NB4 (cell line): ENCODE measurements at regions not wholly inside any gene's neighbourhood (a gene's known extent, or its start where the extent isn't known, plus 50 kb on each side); places are given as distances from the start of the nearest gene placed in this dataset.

Experiments
- CTCF ChIP-seq: IDR thresholded peaks from one replicate; pipeline ENCODE4 v1.5.1; 2012; ENCODE audit warnings: low read depth, low read length
- POLR2A ChIP-seq: IDR thresholded peaks from 2 replicates; pipeline ENCODE4 v1.6.1; 2011; ENCODE audit warnings: mild to moderate bottlenecking; ENCODE audit not compliant: insufficient read length; ENCODE audit errors: extremely low read depth
- TF ChIP-seq, protein P1 (sequence below): IDR thresholded peaks from 2 replicates; pipeline ENCODE4 v1.6.1; 2011; ENCODE audit warnings: low read depth, low read length

DNA sequence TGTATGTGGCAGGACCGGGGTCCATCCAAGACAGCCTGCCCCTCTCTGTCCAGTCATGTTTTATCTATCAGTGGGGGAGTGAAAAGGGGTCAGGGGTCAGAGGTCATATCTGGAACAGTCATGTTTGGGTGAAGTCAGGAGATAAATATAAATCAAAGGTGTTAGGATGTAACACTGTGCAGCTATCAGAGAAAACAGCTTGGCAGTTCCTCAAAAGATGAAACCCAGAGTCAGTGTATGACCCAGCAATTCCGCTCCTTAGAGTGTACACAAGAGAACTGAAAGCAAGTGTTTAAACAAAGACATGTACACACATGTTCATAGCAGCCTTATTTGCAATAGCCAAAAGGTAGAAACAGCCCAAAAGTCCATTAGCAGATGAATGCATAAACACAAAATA is 361.3 kb downstream of the FOXL1 start:
- TF ChIP-seq CTCF (no peak), POLR2A (no peak)
- TF ChIP-seq, protein P1, sequence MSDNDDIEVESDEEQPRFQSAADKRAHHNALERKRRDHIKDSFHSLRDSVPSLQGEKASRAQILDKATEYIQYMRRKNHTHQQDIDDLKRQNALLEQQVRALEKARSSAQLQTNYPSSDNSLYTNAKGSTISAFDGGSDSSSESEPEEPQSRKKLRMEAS, result no peak
